HCT116 (cell line): ENCODE measurements at regions not wholly inside any gene's neighbourhood (a gene's known extent, or its start where the extent isn't known, plus 50 kb on each side); places are given as distances from the start of the nearest gene placed in this dataset.

Experiments used
- ATAC-seq: fragments of 200-7000 bp; cut with Tn5 transposase; 2 replicates; pipeline ENCODE4 v1.9.1; 2020; ENCODE audit warnings: mild to moderate bottlenecking, moderate library complexity
- BruUV-seq: library from RNA; stranded (reverse); fragments of 400-500 nt; replicated peaks from 2 replicates; lab custom pipeline; 2021; lab: Mats Ljungman, UMichigan
- CTCF ChIA-PET: fragments of 300-600 bp; sonication (Branson Sonifier 250); formaldehyde crosslinking; loops from one replicate; lab custom pipeline; 2021; ENCODE audit warnings: antibody characterized with exemption; lab: Charles Lee
- POLR2A ChIA-PET: fragments of 300-600, 350-600 bp; sonication (Branson Sonifier 250); formaldehyde crosslinking; loops from one replicate; lab custom pipeline; 2021; ENCODE audit warnings: antibody characterized with exemption; lab: Charles Lee
- RAD21 ChIA-PET, 2 experiments: fragments of 300-600 bp; sonication (Branson Sonifier 250); formaldehyde crosslinking; loops; one replicate each; lab custom pipeline; 2023; ENCODE audit warnings: low total read pairs in 2 of 2; ENCODE audit not compliant: uncharacterized antibody in 2 of 2, unreplicated experiment in 2 of 2, low non-redundant PET in 1 of 2; lab: Charles Lee
- DNase-seq: peaks from one replicate; pipeline ENCODE4 v3.0.0-alpha.2; 2010; ENCODE audit warnings: low read depth, low spot score
- H2AFZ ChIP-seq: fragments of 200-600 bp; shearing (Covaris generic), sonication (generic); 2 replicates; pipeline ENCODE4 v1.6.1; 2017; ENCODE audit warnings: low read depth, mixed run types, mixed read lengths, antibody characterized with exemption, low read length; ENCODE audit not compliant: poor library complexity, severe bottlenecking
- H3K27ac ChIP-seq: 2 replicates; pipeline ENCODE4 v1.5.1; 2012; ENCODE audit warnings: low read depth, low read length
- H3K27me3 ChIP-seq: fragments of 200-600 bp; sonication (generic); 2 replicates; pipeline ENCODE4 v1.6.1; 2016; ENCODE audit warnings: mixed run types, low read length, mixed read lengths; ENCODE audit not compliant: insufficient read depth
- H3K36me3 ChIP-seq, 2 experiments: fragments of 200-500 bp in 1 of 2; fragments of 200-600 bp in 1 of 2; sonication (Bioruptor generic) in 1 of 2; sonication (generic) in 1 of 2; 2 replicates each; pipeline versions ENCODE4 v1.5.1 to v1.6.1; 2014 to 2016; ENCODE audit warnings: low read length in 2 of 2, inconsistent platforms in 1 of 2, mixed read lengths in 1 of 2, mixed run types in 1 of 2; ENCODE audit not compliant: insufficient read depth in 2 of 2, control insufficient read depth in 1 of 2
- H3K4me1 ChIP-seq, 2 experiments: fragments of 200-600 bp in 1 of 2; sonication (generic) in 1 of 2; 2 replicates each; pipeline versions ENCODE4 v1.5.1 to v1.6.1; 2012 to 2017; ENCODE audit warnings: low read length in 2 of 2, inconsistent platforms in 1 of 2, mild to moderate bottlenecking in 1 of 2, mixed read lengths in 1 of 2, mixed run types in 1 of 2, moderate library complexity in 1 of 2; ENCODE audit not compliant: insufficient read depth in 2 of 2, control insufficient read depth in 1 of 2
- H3K4me2 ChIP-seq: fragments of 200-600 bp; sonication (generic); 2 replicates; pipeline ENCODE4 v1.6.1; 2017; ENCODE audit warnings: mixed run types, low read length, mixed read lengths
- H3K4me3 ChIP-seq, 2 experiments: fragments of 200-600 bp in 1 of 2; sonication (generic) in 1 of 2; replicated peaks in 1 of 2; 2 replicates each; pipeline ENCODE4 v1.5.1; 2011 to 2016; ENCODE audit warnings: low read length in 2 of 2, control low read depth in 1 of 2, low read depth in 1 of 2, mild to moderate bottlenecking in 1 of 2, mixed read lengths in 1 of 2, mixed run types in 1 of 2
- H3K79me2 ChIP-seq: fragments of 200-600 bp; sonication (generic); 2 replicates; pipeline ENCODE4 v1.6.1; 2017; ENCODE audit warnings: mild to moderate bottlenecking, mixed run types, low read length, moderate library complexity, mixed read lengths; ENCODE audit not compliant: insufficient read depth
- H3K9ac ChIP-seq: fragments of 200-600 bp; sonication (generic); 2 replicates; pipeline ENCODE4 v1.6.1; 2016; ENCODE audit warnings: low read length, mixed read lengths
- H3K9me2 ChIP-seq: fragments of 200-600 bp; sonication (generic), shearing (Covaris generic); 2 replicates; pipeline ENCODE4 v1.6.1; 2017; ENCODE audit warnings: mixed run types, mild to moderate bottlenecking, moderate library complexity; ENCODE audit not compliant: insufficient read depth
- H3K9me3 ChIP-seq, 2 experiments: fragments of 200-500 bp in 1 of 2; fragments of 200-600 bp in 1 of 2; sonication (Bioruptor generic) in 1 of 2; sonication (generic) in 1 of 2; 2 replicates each; pipeline ENCODE4 v1.6.1; 2014 to 2017; ENCODE audit warnings: low read length in 2 of 2, mixed read lengths in 2 of 2, inconsistent platforms in 1 of 2, low read depth in 1 of 2, mild to moderate bottlenecking in 1 of 2, mixed run types in 1 of 2, moderate library complexity in 1 of 2; ENCODE audit not compliant: control insufficient read depth in 1 of 2, insufficient read depth in 1 of 2
- H4K20me1 ChIP-seq: fragments of 200-600 bp; sonication (generic), shearing (Covaris generic); 2 replicates; pipeline ENCODE4 v1.6.1; 2017; ENCODE audit warnings: mixed run types, mild to moderate bottlenecking, moderate library complexity; ENCODE audit not compliant: insufficient read depth
- CBX3 ChIP-seq: IDR thresholded peaks from 2 replicates; pipeline ENCODE4 v1.6.1; 2012; ENCODE audit warnings: low read depth
- CEBPB ChIP-seq: IDR thresholded peaks from 2 replicates; pipeline ENCODE4 v1.6.1; 2012; ENCODE audit warnings: low read depth
- CTCF ChIP-seq, 3 experiments: fragments of 200-600 bp in 1 of 3; sonication (generic) in 1 of 3; IDR thresholded peaks in 2 of 3; conservative IDR thresholded peaks in 1 of 3; 2 replicates each; pipeline ENCODE4 v1.5.1; 2012 to 2017; ENCODE audit warnings: low read depth in 2 of 3, low read length in 2 of 3, antibody characterized with exemption in 1 of 3, borderline replicate concordance in 1 of 3, control low read depth in 1 of 3, mild to moderate bottlenecking in 1 of 3, mixed read lengths in 1 of 3, mixed run types in 1 of 3, moderate library complexity in 1 of 3; ENCODE audit not compliant: insufficient read depth in 1 of 3
- EGR1 ChIP-seq: IDR thresholded peaks from 2 replicates; pipeline ENCODE4 v1.6.1; 2012; ENCODE audit warnings: low read depth
- FOSL1 ChIP-seq: IDR thresholded peaks from 2 replicates; pipeline ENCODE4 v1.6.1; 2012; ENCODE audit warnings: low read depth
- JUND ChIP-seq: IDR thresholded peaks from 2 replicates; pipeline ENCODE4 v1.6.1; 2012
- MAX ChIP-seq: IDR thresholded peaks from 2 replicates; pipeline ENCODE4 v1.6.1; 2012
- POLR2A ChIP-seq: IDR thresholded peaks from 2 replicates; pipeline ENCODE4 v1.7.0; 2011; ENCODE audit warnings: borderline replicate concordance; ENCODE audit not compliant: insufficient read depth, insufficient read length; ENCODE audit errors: extremely low read depth
- POLR2AphosphoS5 ChIP-seq: IDR thresholded peaks from 2 replicates; pipeline ENCODE4 v1.6.1; 2011; ENCODE audit warnings: mild to moderate bottlenecking, low read depth, low read length, moderate library complexity
- RAD21 ChIP-seq: IDR thresholded peaks from 2 replicates; pipeline ENCODE4 v1.6.1; 2012; ENCODE audit warnings: low read depth, mild to moderate bottlenecking
- REST ChIP-seq: IDR thresholded peaks from 2 replicates; pipeline ENCODE4 v1.6.1; 2012; ENCODE audit warnings: low read depth
- SIN3A ChIP-seq: IDR thresholded peaks from 2 replicates; pipeline ENCODE4 v1.6.1; 2012; ENCODE audit warnings: low read depth
- SP1 ChIP-seq: IDR thresholded peaks from 2 replicates; pipeline ENCODE4 v1.6.1; 2012; ENCODE audit warnings: low read depth
- SRF ChIP-seq: IDR thresholded peaks from 2 replicates; pipeline ENCODE4 v1.6.1; 2012; ENCODE audit warnings: low read depth
- TCF7L2 ChIP-seq: IDR thresholded peaks from 2 replicates; pipeline ENCODE4 v1.7.0; 2011; ENCODE audit warnings: borderline replicate concordance, inconsistent platforms; ENCODE audit not compliant: insufficient read depth, insufficient read length; ENCODE audit errors: extremely low read depth
- YY1 ChIP-seq: IDR thresholded peaks from 2 replicates; pipeline ENCODE4 v1.6.1; 2011; ENCODE audit warnings: low read length, low read depth, moderate library complexity, mild to moderate bottlenecking; ENCODE audit not compliant: insufficient replicate concordance; ENCODE audit errors: extremely low read depth
- ZFX ChIP-seq: fragments of 450-650 bp; IDR thresholded peaks from 2 replicates; pipeline ENCODE4 v1.6.1; 2017
- ZNF274 ChIP-seq: fragments of 200-500 bp; sonication (Bioruptor generic); IDR thresholded peaks from 2 replicates; pipeline ENCODE4 v1.6.1; 2014; ENCODE audit warnings: mild to moderate bottlenecking, low read depth, low read length, inconsistent platforms
- intact Hi-C: fragments of 100-400 bp; cut with micrococcal nuclease; formaldehyde crosslinking; loops from 2 replicates; pipeline ENCODE4 v1.10.0; 2022
- TF ChIP-seq, protein P1 (sequence below): IDR thresholded peaks from 2 replicates; pipeline ENCODE4 v1.6.1; 2012
- TF ChIP-seq, protein P2 (sequence below): IDR thresholded peaks from 2 replicates; pipeline ENCODE4 v1.6.1; 2011; ENCODE audit warnings: mild to moderate bottlenecking, low read length, moderate library complexity; ENCODE audit not compliant: insufficient replicate concordance; ENCODE audit errors: extremely low read depth

- intact Hi-C loops, result no loop called here
- ATAC-seq, result no peak
- Histone ChIP-seq H2AFZ (no peak overlapping the region), H3K9ac (no peak overlapping the region), H3K79me2 (no peaks in the 10 kb centered on the region), H3K27me3 (no peaks in the 10 kb centered on the region), H3K9me2 (no peaks in the 10 kb centered on the region), H3K36me3 (no peaks in the 10 kb centered on the region), H4K20me1 (no peaks in the 10 kb centered on the region), H3K9me3 (no peaks in the 10 kb centered on the region), H3K4me2 (no peak overlapping the region), H3K4me3 (no peak overlapping the region), H3K27ac (no peak overlapping the region), H3K4me1 (peaks cover 0 to 5% of the 10 kb centered on the region in 2 experiments; a peak in 1 of 4 replicates)
- no peak for DNase-seq
- ChIA-PET RAD21 (no interaction called here), POLR2A (no interaction called here), CTCF (no interaction called here)
- BruUV-seq, result no TSS peak
- TF ChIP-seq TCF7L2 (no peak), CTCF (IDR thresholded peaks at IDR 0.05 in 2 of 3, conservative IDR thresholded peaks at IDR 0.05 in 1 of 3; ENCODE audit: borderline replicate concordance in 1 of 3, insufficient read depth in 1 of 3, low read depth in 2 of 3, low read length in 2 of 3) (no peak), CEBPB (no peak), MAX (no peak), POLR2AphosphoS5 (no peak), JUND (no peak), EGR1 (no peak), POLR2A (no peak), REST (no peak), YY1 (no peak), SRF (no peak), SP1 (no peak), RAD21 (no peak), ZNF274 (no peak), FOSL1 (no peak), CBX3 (no peak), ZFX (no peak), SIN3A (no peak)
- TF ChIP-seq, protein P1, sequence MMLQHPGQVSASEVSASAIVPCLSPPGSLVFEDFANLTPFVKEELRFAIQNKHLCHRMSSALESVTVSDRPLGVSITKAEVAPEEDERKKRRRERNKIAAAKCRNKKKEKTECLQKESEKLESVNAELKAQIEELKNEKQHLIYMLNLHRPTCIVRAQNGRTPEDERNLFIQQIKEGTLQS, result no peak
- TF ChIP-seq, protein P2, sequence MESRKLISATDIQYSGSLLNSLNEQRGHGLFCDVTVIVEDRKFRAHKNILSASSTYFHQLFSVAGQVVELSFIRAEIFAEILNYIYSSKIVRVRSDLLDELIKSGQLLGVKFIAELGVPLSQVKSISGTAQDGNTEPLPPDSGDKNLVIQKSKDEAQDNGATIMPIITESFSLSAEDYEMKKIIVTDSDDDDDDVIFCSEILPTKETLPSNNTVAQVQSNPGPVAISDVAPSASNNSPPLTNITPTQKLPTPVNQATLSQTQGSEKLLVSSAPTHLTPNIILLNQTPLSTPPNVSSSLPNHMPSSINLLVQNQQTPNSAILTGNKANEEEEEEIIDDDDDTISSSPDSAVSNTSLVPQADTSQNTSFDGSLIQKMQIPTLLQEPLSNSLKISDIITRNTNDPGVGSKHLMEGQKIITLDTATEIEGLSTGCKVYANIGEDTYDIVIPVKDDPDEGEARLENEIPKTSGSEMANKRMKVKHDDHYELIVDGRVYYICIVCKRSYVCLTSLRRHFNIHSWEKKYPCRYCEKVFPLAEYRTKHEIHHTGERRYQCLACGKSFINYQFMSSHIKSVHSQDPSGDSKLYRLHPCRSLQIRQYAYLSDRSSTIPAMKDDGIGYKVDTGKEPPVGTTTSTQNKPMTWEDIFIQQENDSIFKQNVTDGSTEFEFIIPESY, result no peak
- TF ChIP-seq, all 23 proteins: peak for 0
These were observed 81.6 kb downstream of the TMEM174 start for GRCh38 chr5:73254642-73255041.
